GM12891 (cell line): ENCODE measurements at regions not wholly inside any gene's neighbourhood (a gene's known extent, or its start where the extent isn't known, plus 50 kb on each side); places are given as distances from the start of the nearest gene placed in this dataset.

Experiments
- POLR2A ChIP-seq: IDR thresholded peaks from 2 replicates; pipeline ENCODE4 v1.6.1; 2011; ENCODE audit warnings: low read depth, low read length, control low read depth
- POLR2AphosphoS5 ChIP-seq: IDR thresholded peaks from 2 replicates; pipeline ENCODE4 v1.6.1; 2011; ENCODE audit warnings: low read depth, low read length, control low read depth
- POU2F2 ChIP-seq: IDR thresholded peaks from 2 replicates; pipeline ENCODE4 v1.6.1; 2011; ENCODE audit warnings: low read depth, mild to moderate bottlenecking, control low read depth, low read length, moderate library complexity
- SPI1 ChIP-seq: IDR thresholded peaks from 2 replicates; pipeline ENCODE4 v1.6.1; 2011; ENCODE audit warnings: low read depth, low read length, control low read depth
- TAF1 ChIP-seq: IDR thresholded peaks from 2 replicates; pipeline ENCODE4 v1.6.1; 2011; ENCODE audit warnings: low read depth, low read length, control low read depth

DNA sequence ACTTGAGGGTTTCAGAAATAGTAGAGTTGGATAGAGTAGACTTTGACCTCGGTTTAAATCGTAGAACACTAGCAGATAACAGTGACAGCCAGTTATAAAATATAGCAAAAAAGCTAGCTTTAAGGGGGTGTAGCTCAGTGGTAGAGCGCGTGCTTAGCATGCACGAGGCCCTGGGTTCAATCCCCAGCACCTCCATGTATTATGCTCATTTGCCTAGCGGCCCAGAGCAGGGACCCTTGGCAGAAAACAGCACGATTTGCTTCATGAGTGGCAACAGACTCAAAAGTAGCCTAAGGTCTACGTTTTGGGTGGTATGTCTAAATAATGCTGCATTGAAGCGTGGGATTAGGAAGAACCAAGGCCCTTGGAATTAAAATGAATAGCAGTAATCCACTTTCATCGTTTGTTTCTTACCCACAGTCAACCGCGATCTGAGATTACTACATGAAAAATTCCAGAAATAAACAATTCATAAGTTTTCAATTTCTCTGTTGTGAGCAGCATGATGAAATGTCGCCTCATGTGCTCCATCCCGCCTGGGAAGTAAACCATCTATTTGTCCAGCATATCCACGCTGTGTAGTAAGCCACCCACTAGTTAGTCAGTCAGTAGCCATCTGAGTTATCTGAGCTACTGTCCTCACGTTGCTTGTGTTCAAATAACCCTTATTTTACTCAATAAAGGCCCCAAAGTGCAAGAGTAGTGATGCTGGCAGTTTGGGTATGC lies 184.9 kb downstream of the GPX5 start:
- no peak for TF ChIP-seq TAF1
- no peak for TF ChIP-seq POLR2AphosphoS5
- TF ChIP-seq POLR2A, result no peak
- no peak for TF ChIP-seq SPI1
- TF ChIP-seq POU2F2, result no peak
